Activated B cell treated with CpG ODN at 0.5 μM for 24 hours (primary cell): ENCODE measurements at regions not wholly inside any gene's neighbourhood (a gene's known extent, or its start where the extent isn't known, plus 50 kb on each side); places are given as distances from the start of the nearest gene placed in this dataset.

Source experiments
- ATAC-seq: fragments of 200-7000 bp; cut with Tn5 transposase; one replicate; pipeline ENCODE4 v1.10.0; 2021; ENCODE audit warnings: low read depth, mild to moderate bottlenecking, moderate library complexity
- CTCF ChIA-PET: fragments of 350-600 bp; sonication (Branson Sonifier 250); formaldehyde crosslinking; loops from one replicate; lab custom pipeline; 2021; ENCODE audit warnings: antibody characterized with exemption; lab: Charles Lee
- POLR2A ChIA-PET: fragments of 350-600 bp; sonication (Branson Sonifier 250); formaldehyde crosslinking; loops from one replicate; lab custom pipeline; 2021; ENCODE audit warnings: antibody characterized with exemption; lab: Charles Lee
- DNase-seq: peaks from one replicate; pipeline ENCODE4 v3.0.0; 2022
- H3K27ac Mint-ChIP-seq: one replicate; pipeline ENCODE4 v1.8.0; 2020; ENCODE audit warnings: mixed read lengths
- H3K27me3 Mint-ChIP-seq: one replicate; pipeline ENCODE4 v1.8.0; 2021; ENCODE audit warnings: mixed read lengths
- H3K36me3 Mint-ChIP-seq: one replicate; pipeline ENCODE4 v1.8.0; 2021; ENCODE audit warnings: low read depth, mixed read lengths
- H3K4me1 Mint-ChIP-seq: one replicate; pipeline ENCODE4 v1.8.0; 2021; ENCODE audit warnings: mixed read lengths
- H3K4me3 Mint-ChIP-seq: one replicate; pipeline ENCODE4 v1.8.0; 2020; ENCODE audit warnings: mild to moderate bottlenecking, mixed read lengths
- H3K9me3 Mint-ChIP-seq: one replicate; pipeline ENCODE4 v1.8.0; 2020; ENCODE audit warnings: mixed read lengths
- intact Hi-C: fragments of 100-400 bp; cut with micrococcal nuclease; formaldehyde crosslinking; loops from one replicate; pipeline ENCODE4 v1.15.1; 2024
- TF ChIP-seq, protein P1 (sequence below): fragments of 200-600 bp; IDR thresholded peaks from one replicate; pipeline ENCODE4 v1.8.0; 2022; ENCODE audit warnings: antibody characterized with exemption, mild to moderate bottlenecking

DNA sequence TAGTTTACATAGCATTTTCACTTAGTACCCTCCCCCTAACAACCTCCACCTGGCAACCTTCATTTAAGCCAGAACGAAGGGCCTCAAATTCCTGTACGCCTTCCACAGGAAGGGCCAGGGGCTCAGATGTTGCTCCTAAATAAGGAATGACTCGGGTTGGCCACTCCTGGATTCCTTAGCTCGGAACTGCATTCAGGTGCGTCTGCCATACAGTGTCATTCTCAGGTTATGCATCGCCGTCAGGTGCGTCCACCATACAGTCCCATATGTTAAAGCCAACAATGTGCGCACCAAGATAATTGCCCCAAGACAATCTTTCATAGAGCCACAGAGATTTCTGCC lies 53.5 kb upstream of the USP3 start:
- TF ChIP-seq, protein P1, sequence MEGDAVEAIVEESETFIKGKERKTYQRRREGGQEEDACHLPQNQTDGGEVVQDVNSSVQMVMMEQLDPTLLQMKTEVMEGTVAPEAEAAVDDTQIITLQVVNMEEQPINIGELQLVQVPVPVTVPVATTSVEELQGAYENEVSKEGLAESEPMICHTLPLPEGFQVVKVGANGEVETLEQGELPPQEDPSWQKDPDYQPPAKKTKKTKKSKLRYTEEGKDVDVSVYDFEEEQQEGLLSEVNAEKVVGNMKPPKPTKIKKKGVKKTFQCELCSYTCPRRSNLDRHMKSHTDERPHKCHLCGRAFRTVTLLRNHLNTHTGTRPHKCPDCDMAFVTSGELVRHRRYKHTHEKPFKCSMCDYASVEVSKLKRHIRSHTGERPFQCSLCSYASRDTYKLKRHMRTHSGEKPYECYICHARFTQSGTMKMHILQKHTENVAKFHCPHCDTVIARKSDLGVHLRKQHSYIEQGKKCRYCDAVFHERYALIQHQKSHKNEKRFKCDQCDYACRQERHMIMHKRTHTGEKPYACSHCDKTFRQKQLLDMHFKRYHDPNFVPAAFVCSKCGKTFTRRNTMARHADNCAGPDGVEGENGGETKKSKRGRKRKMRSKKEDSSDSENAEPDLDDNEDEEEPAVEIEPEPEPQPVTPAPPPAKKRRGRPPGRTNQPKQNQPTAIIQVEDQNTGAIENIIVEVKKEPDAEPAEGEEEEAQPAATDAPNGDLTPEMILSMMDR = no peak
- ChIA-PET POLR2A (no interaction called here), CTCF (no interaction called here)
- H3K4me3 Mint-ChIP-seq = no peak overlapping the region
- H3K9me3 Mint-ChIP-seq = no peaks in the 10 kb centered on the region
- no peaks in the 10 kb centered on the region for H3K27me3 Mint-ChIP-seq
- H3K4me1 Mint-ChIP-seq = peaks cover 4% of the 10 kb centered on the region
- intact Hi-C loops = no loop called here
- H3K27ac Mint-ChIP-seq = no peak overlapping the region
- ATAC-seq (no peak), DNase-seq (no peak)
- H3K36me3 Mint-ChIP-seq = no peaks in the 10 kb centered on the region

DNA sequence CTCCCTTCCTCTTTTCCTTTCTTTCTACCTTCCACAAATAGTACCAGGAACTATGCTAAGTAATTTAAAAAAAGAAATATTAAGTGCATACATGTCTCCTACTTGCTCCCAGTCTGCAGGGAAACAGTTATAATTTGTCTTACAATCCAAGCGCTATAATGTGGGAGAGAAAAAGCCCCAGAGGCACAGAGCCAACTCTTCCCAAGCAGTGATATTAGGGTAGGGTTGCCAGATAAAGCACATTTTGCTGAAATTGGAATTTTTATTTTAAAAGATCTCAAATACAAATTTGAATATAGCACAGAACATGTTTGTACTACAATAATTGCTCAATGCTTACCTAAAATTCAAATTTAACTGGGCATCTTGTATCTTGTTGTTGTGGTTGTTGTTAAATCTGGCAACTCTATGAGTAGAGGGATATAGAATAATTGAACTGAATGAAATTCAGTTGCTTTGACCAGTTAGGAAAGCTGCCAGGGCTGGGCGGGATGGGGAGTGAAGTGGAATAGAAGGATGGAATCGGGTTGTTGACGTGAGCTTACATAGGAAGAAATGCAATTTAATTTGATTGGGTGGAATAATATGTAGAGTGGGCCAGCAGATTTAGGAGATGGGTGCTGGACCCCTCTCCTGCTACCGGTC lies 52.6 kb upstream of the USP3 start:
- CTCF ChIA-PET = no interaction called here
- H3K4me1 Mint-ChIP-seq = peaks cover 9% of the 10 kb centered on the region
- no peaks in the 10 kb centered on the region for H3K36me3 Mint-ChIP-seq
- H3K27me3 Mint-ChIP-seq = no peaks in the 10 kb centered on the region
- H3K9me3 Mint-ChIP-seq = no peaks in the 10 kb centered on the region
- no peak overlapping the region for H3K4me3 Mint-ChIP-seq
- no peak overlapping the region for H3K27ac Mint-ChIP-seq
- POLR2A ChIA-PET = interaction anchor here (0.8 kb wide), 1 partner anchor 11 kb away, joined by 3 read pairs; no protein-coding TSS in a partner anchor
- TF ChIP-seq, protein P1 = no peak
- no peak for DNase-seq
- intact Hi-C loops = no loop called here
- no peak for ATAC-seq

DNA sequence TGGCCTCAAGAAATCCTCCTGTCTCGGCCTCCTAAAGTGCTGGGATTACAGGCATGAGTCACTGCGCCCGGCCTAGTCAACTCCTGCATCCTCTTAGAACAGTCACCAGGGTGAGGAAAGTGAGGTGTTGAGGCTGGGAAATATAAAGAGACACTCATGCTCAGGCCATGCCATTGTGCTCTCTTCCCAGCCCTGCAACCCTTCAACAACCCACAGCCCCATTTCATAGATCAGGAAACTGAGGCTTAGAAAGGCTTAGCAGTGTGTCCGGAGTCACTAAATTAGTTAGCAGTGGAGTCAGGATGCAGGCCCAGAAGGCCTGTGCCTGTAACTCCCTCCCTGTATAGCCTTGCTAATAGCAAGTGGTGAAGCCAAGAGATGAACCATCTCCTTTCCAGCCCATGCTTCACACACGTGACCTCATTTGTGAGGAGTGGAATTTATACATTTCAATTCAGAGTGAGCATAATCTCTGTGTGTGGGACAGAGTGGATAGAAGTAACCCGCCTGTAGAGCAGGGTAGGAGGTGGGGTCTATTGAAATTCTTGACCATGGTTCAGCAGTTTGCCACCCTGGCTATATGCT lies 51.7 kb upstream of the USP3 start:
- ChIA-PET CTCF (no interaction called here), POLR2A (no interaction called here)
- no peak overlapping the region for H3K27ac Mint-ChIP-seq
- H3K27me3 Mint-ChIP-seq = no peaks in the 10 kb centered on the region
- TF ChIP-seq, protein P1 = no peak
- no peaks in the 10 kb centered on the region for H3K9me3 Mint-ChIP-seq
- H3K36me3 Mint-ChIP-seq = no peaks in the 10 kb centered on the region
- intact Hi-C loops = no loop called here
- H3K4me3 Mint-ChIP-seq = no peak overlapping the region
- ATAC-seq (no peak), DNase-seq (no peak)
- H3K4me1 Mint-ChIP-seq = peaks cover 9% of the 10 kb centered on the region

DNA sequence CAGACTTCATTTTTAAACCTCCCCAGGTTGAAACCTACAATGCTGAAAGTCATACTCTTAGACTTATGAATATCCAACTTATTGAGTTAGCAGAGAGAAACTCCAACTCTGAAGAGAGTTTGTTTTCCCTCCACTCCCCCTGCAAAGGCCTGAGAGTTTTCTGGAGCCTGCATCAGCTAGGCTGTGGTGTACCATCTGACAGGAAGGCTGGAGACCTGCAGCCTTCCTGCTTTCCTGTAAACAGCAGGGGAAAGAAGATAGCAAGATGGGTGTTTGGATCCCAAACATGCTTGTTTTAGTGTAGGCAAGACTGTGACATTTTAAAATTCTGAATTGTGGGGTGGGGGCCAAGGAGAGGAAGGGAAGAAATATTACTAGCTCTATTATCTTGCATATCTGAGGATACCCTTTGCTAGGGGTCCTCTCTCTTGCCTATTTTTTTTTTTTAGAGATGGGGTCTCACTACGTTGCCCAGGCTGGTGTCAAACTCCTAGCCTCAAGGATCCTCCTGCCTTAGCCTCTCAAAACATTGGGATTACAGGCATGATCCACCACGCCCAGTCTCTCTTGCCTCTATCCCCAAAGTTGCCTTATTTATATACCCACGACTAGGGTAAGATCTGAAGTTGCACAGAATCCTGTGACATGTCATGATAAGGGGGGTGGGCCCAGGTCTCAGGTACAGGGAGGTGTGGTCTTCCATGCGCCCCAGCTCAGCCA lies 51.0 kb upstream of the USP3 start:
- Mint-ChIP-seq H3K9me3 (no peaks in the 10 kb centered on the region), H3K27me3 (no peaks in the 10 kb centered on the region), H3K4me3 (no peak overlapping the region), H3K4me1 (peaks cover 7% of the 10 kb centered on the region), H3K27ac (no peak overlapping the region), H3K36me3 (no peaks in the 10 kb centered on the region)
- CTCF ChIA-PET = interaction anchor here (0.8 kb wide), 1 partner anchor 13 kb away, joined by 5 read pairs; no protein-coding TSS in a partner anchor
- no peak for DNase-seq
- POLR2A ChIA-PET = no interaction called here
- ATAC-seq = no peak
- intact Hi-C loops = no loop called here
- TF ChIP-seq, protein P1 = no peak

DNA sequence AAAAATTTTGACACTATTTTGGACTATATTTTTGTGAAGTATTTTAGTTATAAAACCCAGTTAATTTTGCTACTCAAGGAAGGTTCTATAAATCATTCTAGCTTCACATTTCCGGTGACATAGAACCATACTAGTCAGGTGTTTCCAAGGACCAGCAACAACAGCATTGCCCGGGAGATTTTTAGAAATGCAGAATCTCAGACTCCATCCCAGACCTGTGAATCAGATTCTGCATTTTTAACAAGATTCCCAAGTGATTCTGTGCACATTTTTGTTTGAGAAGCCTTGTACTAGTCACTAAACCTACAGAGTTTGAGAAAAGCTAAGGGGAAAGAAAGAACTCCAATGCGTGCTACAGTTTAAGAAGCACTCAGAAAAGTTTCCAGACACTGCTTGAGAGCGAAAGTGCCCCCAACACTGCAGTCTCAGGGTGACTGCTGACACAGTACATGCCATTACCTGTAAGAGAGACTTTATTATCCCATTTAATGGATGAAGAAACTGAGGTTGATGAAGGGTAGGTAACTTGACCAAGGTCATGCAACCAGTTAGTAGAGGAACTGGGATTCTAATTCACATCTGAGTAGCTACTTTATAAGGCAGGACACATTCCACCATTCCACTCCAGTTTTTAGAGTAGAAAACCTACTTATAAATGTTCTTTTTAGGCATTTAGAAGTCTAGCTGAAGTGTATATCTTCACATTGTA lies 49.7 kb upstream of the USP3 start:
- no peaks in the 10 kb centered on the region for H3K27me3 Mint-ChIP-seq
- H3K4me1 Mint-ChIP-seq = peaks cover 5% of the 10 kb centered on the region
- H3K4me3 Mint-ChIP-seq = no peak overlapping the region
- ATAC-seq (no peak), DNase-seq (no peak)
- H3K36me3 Mint-ChIP-seq = no peaks in the 10 kb centered on the region
- TF ChIP-seq, protein P1 = no peak
- intact Hi-C loops = no loop called here
- ChIA-PET POLR2A (no interaction called here), CTCF (no interaction called here)
- H3K9me3 Mint-ChIP-seq = no peaks in the 10 kb centered on the region
- no peak overlapping the region for H3K27ac Mint-ChIP-seq
